ENCODE measurements at regions not wholly inside any gene's neighbourhood (a gene's known extent, or its start where the extent isn't known, plus 50 kb on each side); places are given as distances from the start of the nearest gene placed in this dataset.

- TF ChIP-seq FOS (IDR thresholded peaks at IDR 0.05; ENCODE audit: low read depth, low read length) = peak; percentile 28; the same call in 1 of the 2 replicates
- TF ChIP-seq, protein P1, sequence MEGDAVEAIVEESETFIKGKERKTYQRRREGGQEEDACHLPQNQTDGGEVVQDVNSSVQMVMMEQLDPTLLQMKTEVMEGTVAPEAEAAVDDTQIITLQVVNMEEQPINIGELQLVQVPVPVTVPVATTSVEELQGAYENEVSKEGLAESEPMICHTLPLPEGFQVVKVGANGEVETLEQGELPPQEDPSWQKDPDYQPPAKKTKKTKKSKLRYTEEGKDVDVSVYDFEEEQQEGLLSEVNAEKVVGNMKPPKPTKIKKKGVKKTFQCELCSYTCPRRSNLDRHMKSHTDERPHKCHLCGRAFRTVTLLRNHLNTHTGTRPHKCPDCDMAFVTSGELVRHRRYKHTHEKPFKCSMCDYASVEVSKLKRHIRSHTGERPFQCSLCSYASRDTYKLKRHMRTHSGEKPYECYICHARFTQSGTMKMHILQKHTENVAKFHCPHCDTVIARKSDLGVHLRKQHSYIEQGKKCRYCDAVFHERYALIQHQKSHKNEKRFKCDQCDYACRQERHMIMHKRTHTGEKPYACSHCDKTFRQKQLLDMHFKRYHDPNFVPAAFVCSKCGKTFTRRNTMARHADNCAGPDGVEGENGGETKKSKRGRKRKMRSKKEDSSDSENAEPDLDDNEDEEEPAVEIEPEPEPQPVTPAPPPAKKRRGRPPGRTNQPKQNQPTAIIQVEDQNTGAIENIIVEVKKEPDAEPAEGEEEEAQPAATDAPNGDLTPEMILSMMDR (conservative IDR thresholded peaks at IDR 0.05; ENCODE audit: low read depth, low read length) = 0 out of 2 replicates have a peak, but pooled peaks have one; percentile 13
Observed at GRCh38 chr2:240369801-240370585, 65.5 kb upstream of the GPC1 start.

Data from IMR-90 (cell line).